ENCODE measurements at regions not wholly inside any gene's neighbourhood (a gene's known extent, or its start where the extent isn't known, plus 50 kb on each side); places are given as distances from the start of the nearest gene placed in this dataset.

GRCh38 chr21:31479714-31480113 lies 135.7 kb upstream of the TIAM1 start:
- Histone ChIP-seq H3K9me3 (replicated peaks in 1 of 2; ENCODE audit: control insufficient read depth in 1 of 2, insufficient read depth in 1 of 2, low read length in 2 of 2) (peaks cover 32 to 42% of the 10 kb centered on the region in 2 donors), H3K9ac (ENCODE audit: insufficient read depth, low read length, poor library complexity, severe bottlenecking) (no peak overlapping the region), H3K4me1 (ENCODE audit: control insufficient read depth in 1 of 2, insufficient read depth in 2 of 2, low read length in 2 of 2) (peaks cover 0 to 7% of the 10 kb centered on the region in 2 donors), H3K4me3 (replicated peaks in 1 of 3; ENCODE audit: low read depth in 2 of 3, low read length in 3 of 3) (no peak overlapping the region), H3K4me2 (replicated peaks; ENCODE audit: extremely low read depth, low read length, poor library complexity, severe bottlenecking) (no peak overlapping the region), H4K20me1 (ENCODE audit: insufficient read depth, low read length) (no peaks in the 10 kb centered on the region), H3K79me2 (ENCODE audit: insufficient read depth, low read length) (no peaks in the 10 kb centered on the region), H3K36me3 (replicated peaks in 1 of 2; ENCODE audit: control insufficient read depth in 1 of 2, insufficient read depth in 2 of 2, low read length in 2 of 2) (no peaks in the 10 kb centered on the region), H2AFZ (ENCODE audit: insufficient read depth, low read depth, low read length, poor library complexity, severe bottlenecking) (no peak overlapping the region), H3K27ac (ENCODE audit: low read depth in 1 of 2, low read length in 2 of 2) (no peak overlapping the region), H3K27me3 (ENCODE audit: control insufficient read depth in 2 of 2, insufficient read depth in 2 of 2, low read length in 2 of 2) (no peaks in the 10 kb centered on the region)
- H3K36me3 Mint-ChIP-seq, result peaks cover 0 to 3% of the 10 kb centered on the region in 2 donors
- H3K27me3 Mint-ChIP-seq (ENCODE audit: low read depth in 3 of 3), result peaks cover 1 to 2% (median 2%) of the 10 kb centered on the region in 3 donors
- intact Hi-C loops (cut with micrococcal nuclease), result no loop called here
- no peak overlapping the region for H3K27ac Mint-ChIP-seq
- TF ChIP-seq CTCF (IDR thresholded peaks at IDR 0.05), result no peak
- H3K4me1 Mint-ChIP-seq, result peaks cover 4% of the 10 kb centered on the region
- H3K4me3 Mint-ChIP-seq, result no peak overlapping the region
- peaks cover 23 to 54% (median 43%) of the 10 kb centered on the region in 7 donors for H3K9me3 Mint-ChIP-seq
- DNase-seq, result no peak
- 88% methylated on average over 6 of the region's 6 CpGs for WGBS (ENCODE audit: insufficient coverage)

- DNase-seq, result no peak
- Histone ChIP-seq H3K9ac (ENCODE audit: insufficient read depth, low read length, poor library complexity, severe bottlenecking) (no peak overlapping the region), H4K20me1 (ENCODE audit: insufficient read depth, low read length) (no peaks in the 10 kb centered on the region), H3K4me3 (replicated peaks in 1 of 3; ENCODE audit: low read depth in 2 of 3, low read length in 3 of 3) (no peak overlapping the region), H3K36me3 (replicated peaks in 1 of 2; ENCODE audit: control insufficient read depth in 1 of 2, insufficient read depth in 2 of 2, low read length in 2 of 2) (no peaks in the 10 kb centered on the region), H3K27ac (ENCODE audit: low read depth in 1 of 2, low read length in 2 of 2) (no peak overlapping the region), H3K79me2 (ENCODE audit: insufficient read depth, low read length) (no peaks in the 10 kb centered on the region), H3K4me2 (replicated peaks; ENCODE audit: extremely low read depth, low read length, poor library complexity, severe bottlenecking) (no peak overlapping the region), H3K4me1 (ENCODE audit: control insufficient read depth in 1 of 2, insufficient read depth in 2 of 2, low read length in 2 of 2) (peaks cover 0 to 7% of the 10 kb centered on the region in 2 donors), H2AFZ (ENCODE audit: insufficient read depth, low read depth, low read length, poor library complexity, severe bottlenecking) (no peak overlapping the region), H3K27me3 (ENCODE audit: control insufficient read depth in 2 of 2, insufficient read depth in 2 of 2, low read length in 2 of 2) (no peaks in the 10 kb centered on the region), H3K9me3 (replicated peaks in 1 of 2; ENCODE audit: control insufficient read depth in 1 of 2, insufficient read depth in 1 of 2, low read length in 2 of 2) (peaks cover 32 to 37% of the 10 kb centered on the region in 2 donors)
- peaks cover 19 to 49% (median 40%) of the 10 kb centered on the region in 7 donors for H3K9me3 Mint-ChIP-seq
- peaks cover 0 to 3% of the 10 kb centered on the region in 2 donors for H3K36me3 Mint-ChIP-seq
- no peak overlapping the region for H3K4me3 Mint-ChIP-seq
- peaks cover 4% of the 10 kb centered on the region for H3K4me1 Mint-ChIP-seq
- peaks cover 1 to 2% (median 2%) of the 10 kb centered on the region in 3 donors for H3K27me3 Mint-ChIP-seq (ENCODE audit: low read depth in 3 of 3)
- 100% methylated on average over 5 of the region's 8 CpGs for WGBS (ENCODE audit: insufficient coverage)
- intact Hi-C loops (cut with micrococcal nuclease), result no loop called here
- TF ChIP-seq CTCF (IDR thresholded peaks at IDR 0.05), result no peak
- H3K27ac Mint-ChIP-seq, result no peak overlapping the region
These were observed 135.2 kb upstream of the TIAM1 start for GRCh38 chr21:31479222-31479621.

Data from CD14-positive monocyte (primary cell).